CD1c-positive myeloid dendritic cell (primary cell): ENCODE measurements at regions not wholly inside any gene's neighbourhood (a gene's known extent, or its start where the extent isn't known, plus 50 kb on each side); places are given as distances from the start of the nearest gene placed in this dataset.
A peak's percentile ranks its signal among the peaks of the same experiment; 100 is the strongest.
"Not testable (repeated sequence)": the region's sequence is repeated elsewhere in the genome, so short reads cannot be mapped to it uniquely, and the experiment has no call there.

Experiments
- DNase-seq: peaks from one replicate; pipeline ENCODE4 v3.0.0-alpha.2; 2016; ENCODE audit errors: extremely low spot score

GRCh38 chr6:85357651-85358050, 92.2 kb upstream of the NT5E start:
- DNase-seq, result no peak

- not testable (repeated sequence) for DNase-seq
These were observed 93.1 kb upstream of the NT5E start for GRCh38 chr6:85356743-85357142.

GRCh38 chr6:85355816-85356215, 94.1 kb upstream of the NT5E start:
- DNase-seq, result no peak

GRCh38 chr6:85354761-85355618, 94.9 kb upstream of the NT5E start:
- peak; percentile 62 for DNase-seq

- no peak for DNase-seq
These were observed 96.9 kb upstream of the NT5E start for GRCh38 chr6:85353012-85353411.

- DNase-seq, result no peak
These were observed 101.2 kb upstream of the NT5E start for GRCh38 chr6:85348643-85349042.

- DNase-seq, result no peak
These were observed 102.1 kb upstream of the NT5E start for GRCh38 chr6:85347812-85348211.

- no peak for DNase-seq
These were observed 103.7 kb upstream of the NT5E start for GRCh38 chr6:85346196-85346595.

GRCh38 chr6:85344996-85345395, 104.9 kb upstream of the NT5E start:
- DNase-seq, result no peak

- no peak for DNase-seq
These were observed 106.5 kb upstream of the NT5E start for GRCh38 chr6:85343428-85343827.

- no peak for DNase-seq
These were observed 120.7 kb upstream of the NT5E start for GRCh38 chr6:85329196-85329595.

- not testable (repeated sequence) for DNase-seq
These were observed 124.1 kb upstream of the NT5E start for GRCh38 chr6:85325811-85326210.

- DNase-seq, result peak; percentile 50
These were observed 126.3 kb upstream of the NT5E start for GRCh38 chr6:85323435-85324040.

GRCh38 chr6:85322446-85323105, 127.3 kb upstream of the NT5E start:
- DNase-seq, result no peak

GRCh38 chr6:85321906-85322305, 128.0 kb upstream of the NT5E start:
- no peak for DNase-seq

- DNase-seq, result no peak
These were observed 135.3 kb upstream of the NT5E start for GRCh38 chr6:85314586-85314985.

GRCh38 chr6:85300581-85300980, 149.3 kb upstream of the NT5E start:
- no peak for DNase-seq

- DNase-seq, result no peak
These were observed 151.3 kb upstream of the NT5E start for GRCh38 chr6:85298553-85298952.

- DNase-seq, result no peak
These were observed 158.6 kb upstream of the NT5E start for GRCh38 chr6:85291326-85291725.

GRCh38 chr6:85287654-85288053, 162.2 kb upstream of the NT5E start:
- no peak for DNase-seq

- DNase-seq, result no peak
These were observed 162.7 kb upstream of the NT5E start for GRCh38 chr6:85287158-85287557.

- DNase-seq, result not testable (repeated sequence)
These were observed 163.4 kb upstream of the NT5E start for GRCh38 chr6:85286507-85286906.

GRCh38 chr6:85285934-85286333, 163.9 kb upstream of the NT5E start:
- DNase-seq, result no peak
